Smooth muscle cell (in vitro differentiated cells): ENCODE measurements at regions not wholly inside any gene's neighbourhood (a gene's known extent, or its start where the extent isn't known, plus 50 kb on each side); places are given as distances from the start of the nearest gene placed in this dataset.
A peak's percentile ranks its signal among the peaks of the same experiment; 100 is the strongest.

ENCODE experiments used
- DNase-seq: peaks from one replicate; lab custom pipeline; 2025; ENCODE audit not compliant: unreplicated experiment; lab: John Stamatoyannopoulos, UW
- H2AFZ ChIP-seq: fragments of 200-600 bp; sonication (generic); 2 replicates; pipeline ENCODE4 v1.6.0; 2016; ENCODE audit warnings: antibody characterized with exemption, low read depth, mild to moderate bottlenecking
- H3F3A ChIP-seq: fragments of 200-600 bp; sonication (generic); 2 replicates; pipeline ENCODE4 v1.6.0; 2017; ENCODE audit warnings: antibody characterized with exemption, low read depth
- H3K27ac ChIP-seq: fragments of 200-600 bp; sonication (generic); 2 replicates; pipeline ENCODE4 v1.5.1; 2016; ENCODE audit warnings: low read depth, mild to moderate bottlenecking
- H3K27me3 ChIP-seq: fragments of 200-600 bp; sonication (generic); 2 replicates; pipeline ENCODE4 v1.6.1; 2016; ENCODE audit warnings: low read depth, mild to moderate bottlenecking
- H3K36me3 ChIP-seq: fragments of 200-600 bp; sonication (generic); 2 replicates; pipeline ENCODE4 v1.5.1; 2016; ENCODE audit warnings: low read depth
- H3K4me1 ChIP-seq: fragments of 200-600 bp; sonication (generic); 2 replicates; pipeline ENCODE4 v1.5.1; 2016; ENCODE audit warnings: low read depth
- H3K4me2 ChIP-seq: fragments of 200-600 bp; sonication (generic); 2 replicates; pipeline ENCODE4 v1.6.0; 2016; ENCODE audit warnings: mild to moderate bottlenecking
- H3K4me3 ChIP-seq: fragments of 200-600 bp; sonication (generic); 2 replicates; pipeline ENCODE4 v1.5.1; 2016; ENCODE audit warnings: mild to moderate bottlenecking
- H3K79me2 ChIP-seq: fragments of 200-600 bp; sonication (generic); 2 replicates; pipeline ENCODE4 v1.6.0; 2016; ENCODE audit warnings: low read depth, mild to moderate bottlenecking
- H3K9ac ChIP-seq: fragments of 200-600 bp; sonication (generic); 2 replicates; pipeline ENCODE4 v1.6.0; 2016; ENCODE audit warnings: low read depth
- H3K9me3 ChIP-seq: fragments of 200-600 bp; sonication (generic); replicated peaks from 2 replicates; pipeline ENCODE4 v1.5.1; 2016; ENCODE audit warnings: low read depth
- H4K20me1 ChIP-seq: fragments of 200-600 bp; sonication (generic); 2 replicates; pipeline ENCODE4 v1.6.0; 2016; ENCODE audit warnings: low read depth
- CTCF ChIP-seq: fragments of 200-600 bp; sonication (generic); IDR thresholded peaks from 2 replicates; pipeline ENCODE4 v1.5.1; 2017; ENCODE audit warnings: borderline replicate concordance, mild to moderate bottlenecking, antibody characterized with exemption; ENCODE audit not compliant: insufficient read depth, poor library complexity, severe bottlenecking
- WGBS: methylation state at CpG from one replicate; pipeline ENCODE4 v1.1.7; 2016; ENCODE audit warnings: low lambda C conversion rate; 5-methylcytosine and 5-hydroxymethylcytosine counted together

- Histone ChIP-seq H3K9me3 (no peaks in the 10 kb centered on the region), H3K9ac (no peak overlapping the region), H3K27ac (no peak overlapping the region), H3K27me3 (no peaks in the 10 kb centered on the region), H3K4me3 (no peak overlapping the region), H3K4me1 (peaks cover 1% of the 10 kb centered on the region), H4K20me1 (no peaks in the 10 kb centered on the region), H3K36me3 (no peaks in the 10 kb centered on the region), H3F3A (no peaks in the 10 kb centered on the region), H3K79me2 (no peaks in the 10 kb centered on the region), H3K4me2 (no peak overlapping the region), H2AFZ (no peak overlapping the region)
- TF ChIP-seq CTCF: peak; percentile 76
- no peak for DNase-seq
- WGBS: 61% methylated on average over 9 of the region's 9 CpGs
Measured at GRCh38 chr12:97148941-97149559, 242.0 kb downstream of the NEDD1 start.

- Histone ChIP-seq H4K20me1 (no peaks in the 10 kb centered on the region), H2AFZ (no peak overlapping the region), H3K79me2 (no peaks in the 10 kb centered on the region), H3K9ac (no peak overlapping the region), H3F3A (no peaks in the 10 kb centered on the region), H3K4me1 (no peaks in the 10 kb centered on the region), H3K4me2 (no peak overlapping the region), H3K27ac (peak overlapping the region; percentile 44), H3K36me3 (no peaks in the 10 kb centered on the region), H3K4me3 (no peak overlapping the region), H3K27me3 (no peaks in the 10 kb centered on the region), H3K9me3 (no peaks in the 10 kb centered on the region)
- TF ChIP-seq CTCF: no peak
- no peak for DNase-seq
- 55% methylated on average over 1 of the region's 1 CpG for WGBS
Measured at GRCh38 chr12:97151481-97151880, 244.4 kb downstream of the NEDD1 start.

GRCh38 chr12:97159377-97159776 is 252.3 kb downstream of the NEDD1 start:
- Histone ChIP-seq H3K9ac (no peak overlapping the region), H2AFZ (no peak overlapping the region), H3K27ac (no peak overlapping the region), H3K27me3 (no peaks in the 10 kb centered on the region), H3K4me2 (no peak overlapping the region), H4K20me1 (no peaks in the 10 kb centered on the region), H3K4me1 (no peaks in the 10 kb centered on the region), H3K9me3 (no peaks in the 10 kb centered on the region), H3K4me3 (no peak overlapping the region), H3K79me2 (no peaks in the 10 kb centered on the region), H3F3A (no peaks in the 10 kb centered on the region), H3K36me3 (no peaks in the 10 kb centered on the region)
- no peak for TF ChIP-seq CTCF
- WGBS: 72% methylated on average over 5 of the region's 5 CpGs
- DNase-seq: no peak

- WGBS: 91% methylated on average over 2 of the region's 2 CpGs
- no peak for TF ChIP-seq CTCF
- Histone ChIP-seq H3F3A (no peaks in the 10 kb centered on the region), H3K9me3 (no peaks in the 10 kb centered on the region), H3K4me2 (no peak overlapping the region), H3K27ac (no peak overlapping the region), H2AFZ (no peak overlapping the region), H3K27me3 (no peaks in the 10 kb centered on the region), H3K4me3 (no peak overlapping the region), H3K36me3 (no peaks in the 10 kb centered on the region), H3K4me1 (no peaks in the 10 kb centered on the region), H3K79me2 (no peaks in the 10 kb centered on the region), H4K20me1 (no peaks in the 10 kb centered on the region), H3K9ac (no peak overlapping the region)
- no peak for DNase-seq
Measured at GRCh38 chr12:97160277-97160676, 253.2 kb downstream of the NEDD1 start.
